ENCODE measurements at regions not wholly inside any gene's neighbourhood (a gene's known extent, or its start where the extent isn't known, plus 50 kb on each side); places are given as distances from the start of the nearest gene placed in this dataset.
"Not testable (repeated sequence)": the region's sequence is repeated elsewhere in the genome, so short reads cannot be mapped to it uniquely, and the experiment has no call there.

DNA sequence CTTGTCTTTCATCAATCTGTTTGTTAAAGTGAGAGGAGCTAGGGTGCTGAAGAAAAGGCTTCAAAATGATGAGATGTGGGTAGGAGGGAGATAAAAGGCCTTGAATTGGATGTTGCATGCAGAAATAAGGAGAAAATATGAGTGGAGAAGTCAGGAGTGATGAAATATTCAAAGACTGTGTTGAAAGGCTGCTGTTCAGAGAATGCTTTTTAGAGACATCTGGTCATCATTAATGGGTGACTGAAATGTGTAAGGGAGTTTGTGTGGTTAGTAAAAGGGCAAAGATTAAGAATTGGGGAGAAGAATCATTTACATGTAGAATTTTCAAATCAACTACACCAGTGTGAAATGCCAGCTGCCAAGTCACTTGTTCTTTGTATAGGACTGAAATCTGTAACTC, 383.9 kb downstream of the MAT2B start:
- H3K4me3 ChIP-seq = no peak overlapping the region
- no peaks in the 10 kb centered on the region for H3K36me3 ChIP-seq (ENCODE audit: insufficient read depth, low read length)
- no peak for DNase-seq (ENCODE audit: low read depth, low spot score)
- no peak for TF ChIP-seq FOXP2 (optimal IDR thresholded peaks at IDR 0.05; ENCODE audit: control extremely low read depth, extremely low read length, insufficient read depth)
- TF ChIP-seq EZH2 (IDR thresholded peaks at IDR 0.05) = no peak
- TF ChIP-seq POLR2AphosphoS5 (IDR thresholded peaks at IDR 0.05; ENCODE audit: borderline replicate concordance, low read depth, low read length) = no peak
- no peaks in the 10 kb centered on the region for H3K9me3 ChIP-seq (ENCODE audit: low read depth, low read length)
- no peak overlapping the region for H3K27ac ChIP-seq
- no peak overlapping the region for H3K9ac ChIP-seq (ENCODE audit: insufficient read length)

GRCh38 chr5:163890261-163890660, 384.8 kb downstream of the MAT2B start:
- Histone ChIP-seq H3K36me3 (ENCODE audit: insufficient read depth, low read length) (no peaks in the 10 kb centered on the region), H3K9me3 (ENCODE audit: low read depth, low read length) (no peaks in the 10 kb centered on the region), H3K9ac (ENCODE audit: insufficient read length) (no peak overlapping the region), H3K27ac (no peak overlapping the region), H3K4me3 (no peak overlapping the region)
- no peak for DNase-seq (ENCODE audit: low read depth, low spot score)
- no peak for TF ChIP-seq FOXP2 (optimal IDR thresholded peaks at IDR 0.05; ENCODE audit: control extremely low read depth, extremely low read length, insufficient read depth)

DNA sequence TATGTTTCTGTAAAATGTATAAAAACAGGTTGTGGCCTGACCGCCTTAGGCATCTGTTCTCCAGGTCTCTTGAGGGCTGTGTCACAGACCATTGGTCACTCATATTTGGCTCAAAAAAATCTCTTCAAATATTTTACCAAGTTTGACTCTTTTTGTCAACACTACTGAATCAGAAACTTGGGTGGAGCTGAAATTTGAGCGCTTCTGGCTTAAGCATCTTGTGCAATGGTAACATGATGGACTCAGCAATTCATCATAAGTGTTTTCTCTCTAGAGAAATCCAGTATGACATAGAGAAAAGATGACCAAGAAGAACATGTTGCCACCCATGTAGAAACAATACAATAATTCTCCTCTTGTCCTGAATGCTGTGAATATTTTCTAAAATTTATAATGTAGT, 387.9 kb downstream of the MAT2B start:
- Histone ChIP-seq H3K27ac (no peak overlapping the region), H3K9ac (ENCODE audit: insufficient read length) (no peak overlapping the region), H3K36me3 (ENCODE audit: insufficient read depth, low read length) (no peaks in the 10 kb centered on the region), H3K4me3 (no peak overlapping the region), H3K9me3 (ENCODE audit: low read depth, low read length) (no peaks in the 10 kb centered on the region)
- no peak for DNase-seq (ENCODE audit: low read depth, low spot score)
- TF ChIP-seq POLR2AphosphoS5 (IDR thresholded peaks at IDR 0.05; ENCODE audit: borderline replicate concordance, low read depth, low read length) = no peak
- TF ChIP-seq FOXP2 (optimal IDR thresholded peaks at IDR 0.05; ENCODE audit: control extremely low read depth, extremely low read length, insufficient read depth) = no peak
- no peak for TF ChIP-seq EZH2 (IDR thresholded peaks at IDR 0.05)

DNA sequence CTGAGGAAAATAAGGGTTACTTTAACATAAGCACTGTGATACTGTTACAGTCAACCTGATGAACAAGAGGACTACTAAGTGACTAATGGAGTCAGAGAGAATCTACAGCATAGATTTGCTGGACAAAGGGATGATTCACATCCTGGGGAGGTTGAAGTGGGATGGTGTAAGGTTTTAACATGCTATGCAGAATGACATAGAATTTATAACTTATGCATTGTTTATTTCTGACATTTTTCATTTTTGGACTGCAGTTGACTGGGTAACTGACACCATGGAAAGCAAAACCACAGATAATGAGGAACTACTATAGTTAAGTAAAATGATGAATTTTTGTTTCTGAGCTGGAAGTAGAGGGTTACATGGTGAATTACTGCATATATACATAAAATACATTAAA, 389.2 kb downstream of the MAT2B start:
- TF ChIP-seq FOXP2 (optimal IDR thresholded peaks at IDR 0.05; ENCODE audit: control extremely low read depth, extremely low read length, insufficient read depth) = no peak
- no peak for TF ChIP-seq EZH2 (IDR thresholded peaks at IDR 0.05)
- no peak for TF ChIP-seq POLR2AphosphoS5 (IDR thresholded peaks at IDR 0.05; ENCODE audit: borderline replicate concordance, low read depth, low read length)
- Histone ChIP-seq H3K36me3 (ENCODE audit: insufficient read depth, low read length) (no peaks in the 10 kb centered on the region), H3K9ac (ENCODE audit: insufficient read length) (no peak overlapping the region), H3K4me3 (no peak overlapping the region), H3K27ac (no peak overlapping the region), H3K9me3 (ENCODE audit: low read depth, low read length) (no peaks in the 10 kb centered on the region)
- DNase-seq (ENCODE audit: low read depth, low spot score) = no peak

GRCh38 chr5:163898873-163899272, 393.5 kb downstream of the MAT2B start:
- Histone ChIP-seq H3K36me3 (ENCODE audit: insufficient read depth, low read length) (no peaks in the 10 kb centered on the region), H3K4me3 (no peak overlapping the region), H3K9me3 (ENCODE audit: low read depth, low read length) (no peaks in the 10 kb centered on the region), H3K9ac (ENCODE audit: insufficient read length) (no peak overlapping the region), H3K27ac (no peak overlapping the region)
- no peak for DNase-seq (ENCODE audit: low read depth, low spot score)
- TF ChIP-seq FOXP2 (optimal IDR thresholded peaks at IDR 0.05; ENCODE audit: control extremely low read depth, extremely low read length, insufficient read depth) = no peak

GRCh38 chr5:163907783-163908182, 402.4 kb downstream of the MAT2B start:
- H3K4me3 ChIP-seq; H3K9me3 ChIP-seq (ENCODE audit: low read depth, low read length); H3K27ac ChIP-seq; H3K9ac ChIP-seq (ENCODE audit: insufficient read length); H3K36me3 ChIP-seq (ENCODE audit: insufficient read depth, low read length); DNase-seq (ENCODE audit: low read depth, low spot score): not testable (repeated sequence)

DNA sequence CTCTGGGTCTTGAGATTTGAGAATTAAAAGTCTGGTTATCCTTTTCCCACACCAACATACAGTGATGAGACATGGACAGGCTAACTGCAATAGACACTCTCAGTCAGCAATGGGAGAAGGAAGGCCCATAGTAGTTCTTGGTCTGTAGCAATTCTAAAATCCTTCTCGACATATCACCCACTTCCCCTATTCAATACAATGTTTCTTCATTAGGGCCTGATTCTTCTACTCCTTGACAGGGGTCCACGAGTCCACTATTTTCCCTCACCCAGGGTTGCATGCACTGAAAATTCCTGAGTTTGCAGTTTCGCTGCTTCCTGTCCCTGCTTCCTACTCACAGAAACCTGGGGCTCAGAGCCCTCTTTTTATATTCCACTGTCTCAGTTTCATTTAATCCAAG, 402.8 kb downstream of the MAT2B start:
- TF ChIP-seq FOXP2 (optimal IDR thresholded peaks at IDR 0.05; ENCODE audit: control extremely low read depth, extremely low read length, insufficient read depth) (no peak), EZH2 (IDR thresholded peaks at IDR 0.05) (no peak), POLR2AphosphoS5 (IDR thresholded peaks at IDR 0.05; ENCODE audit: borderline replicate concordance, low read depth, low read length) (no peak)
- Histone ChIP-seq H3K4me3 (no peak overlapping the region), H3K9ac (ENCODE audit: insufficient read length) (no peak overlapping the region), H3K9me3 (ENCODE audit: low read depth, low read length) (no peaks in the 10 kb centered on the region), H3K36me3 (ENCODE audit: insufficient read depth, low read length) (no peaks in the 10 kb centered on the region), H3K27ac (no peak overlapping the region)
- DNase-seq (ENCODE audit: low read depth, low spot score) = no peak

DNA sequence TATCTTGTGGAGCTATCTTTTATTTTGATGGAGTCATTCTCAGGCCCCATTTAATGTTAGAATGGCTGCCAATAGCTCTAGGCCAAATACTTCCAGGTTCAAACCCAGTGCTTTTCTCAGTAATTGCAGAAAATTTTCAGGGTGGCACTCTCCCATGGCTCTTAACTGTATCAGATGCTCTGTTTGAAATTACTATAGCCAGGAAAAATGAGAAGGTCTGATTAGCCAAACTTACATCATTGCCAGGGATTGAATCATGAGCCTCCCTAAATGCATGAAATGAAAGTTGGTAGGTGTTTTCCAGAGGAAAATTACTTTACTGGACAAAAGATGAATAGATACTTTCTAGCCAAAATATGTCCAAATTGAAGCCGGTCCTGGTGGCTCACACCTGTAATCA, 404.8 kb downstream of the MAT2B start:
- Histone ChIP-seq H3K9me3 (ENCODE audit: low read depth, low read length) (no peaks in the 10 kb centered on the region), H3K4me3 (no peak overlapping the region), H3K27ac (no peak overlapping the region), H3K36me3 (ENCODE audit: insufficient read depth, low read length) (no peaks in the 10 kb centered on the region), H3K9ac (ENCODE audit: insufficient read length) (no peak overlapping the region)
- no peak for TF ChIP-seq EZH2 (IDR thresholded peaks at IDR 0.05)
- TF ChIP-seq FOXP2 (optimal IDR thresholded peaks at IDR 0.05; ENCODE audit: control extremely low read depth, extremely low read length, insufficient read depth) = no peak
- TF ChIP-seq POLR2AphosphoS5 (IDR thresholded peaks at IDR 0.05; ENCODE audit: borderline replicate concordance, low read depth, low read length) = no peak
- no peak for DNase-seq (ENCODE audit: low read depth, low spot score)

GRCh38 chr5:163912046-163912445, 406.6 kb downstream of the MAT2B start:
- DNase-seq (ENCODE audit: low read depth, low spot score) = no peak
- H3K36me3 ChIP-seq (ENCODE audit: insufficient read depth, low read length) = no peaks in the 10 kb centered on the region
- H3K9me3 ChIP-seq (ENCODE audit: low read depth, low read length) = no peaks in the 10 kb centered on the region
- H3K9ac ChIP-seq (ENCODE audit: insufficient read length) = no peak overlapping the region
- H3K27ac ChIP-seq = no peak overlapping the region
- no peak for TF ChIP-seq POLR2AphosphoS5 (IDR thresholded peaks at IDR 0.05; ENCODE audit: borderline replicate concordance, low read depth, low read length)
- no peak for TF ChIP-seq FOXP2 (optimal IDR thresholded peaks at IDR 0.05; ENCODE audit: control extremely low read depth, extremely low read length, insufficient read depth)
- no peak for TF ChIP-seq EZH2 (IDR thresholded peaks at IDR 0.05)
- H3K4me3 ChIP-seq = no peak overlapping the region
